SK-N-MC (cell line): ENCODE measurements at regions not wholly inside any gene's neighbourhood (a gene's known extent, or its start where the extent isn't known, plus 50 kb on each side); places are given as distances from the start of the nearest gene placed in this dataset.

Experiments
- EZH2 ChIP-seq: fragments of 200-600 bp; sonication (generic); IDR thresholded peaks from one replicate; pipeline ENCODE4 v1.6.1; 2017; ENCODE audit warnings: antibody characterized with exemption
- POLR2AphosphoS5 ChIP-seq: IDR thresholded peaks from 2 replicates; pipeline ENCODE4 v1.6.1; 2012; ENCODE audit warnings: mild to moderate bottlenecking, low read depth, low read length, borderline replicate concordance

DNA sequence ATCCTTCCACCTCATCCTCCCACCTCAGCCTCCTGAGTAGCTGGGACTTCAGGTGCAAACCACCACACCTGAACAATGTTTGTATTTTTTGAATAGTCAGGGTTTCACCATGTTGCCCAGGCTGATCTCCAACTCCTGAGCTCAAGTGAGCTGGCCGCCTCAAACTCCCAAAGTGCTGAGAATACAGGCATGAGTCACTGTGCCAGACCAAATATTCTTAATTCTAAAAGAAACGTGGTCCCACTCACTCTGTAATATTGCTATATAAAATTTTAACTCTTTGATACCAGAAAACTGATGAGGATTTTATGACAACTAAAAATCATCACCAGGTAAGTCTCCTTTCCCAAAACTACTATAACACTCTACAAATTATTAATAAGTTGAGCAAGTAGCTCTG lies 716.8 kb upstream of the GJE1 start:
- TF ChIP-seq POLR2AphosphoS5 (no peak), EZH2 (no peak)
